Progenitor cell of endocrine pancreas (in vitro differentiated cells): ENCODE measurements at regions not wholly inside any gene's neighbourhood (a gene's known extent, or its start where the extent isn't known, plus 50 kb on each side); places are given as distances from the start of the nearest gene placed in this dataset.

ENCODE experiments used
- DNase-seq: peaks from one replicate; pipeline ENCODE4 v3.0.0; 2021; ENCODE audit warnings: low spot score; ENCODE audit not compliant: unreplicated experiment
- H3K27ac Mint-ChIP-seq: 2 replicates; pipeline ENCODE4 v1.8.0; 2021; ENCODE audit warnings: mild to moderate bottlenecking, moderate library complexity, mixed read lengths
- H3K27me3 Mint-ChIP-seq: 2 replicates; pipeline ENCODE4 v1.8.0; 2021; ENCODE audit warnings: mixed read lengths
- H3K36me3 Mint-ChIP-seq: 2 replicates; pipeline ENCODE4 v1.8.0; 2022; ENCODE audit warnings: mixed read lengths; ENCODE audit not compliant: insufficient read depth
- H3K4me1 Mint-ChIP-seq: 2 replicates; pipeline ENCODE4 v1.8.0; 2021; ENCODE audit warnings: low read depth, mixed read lengths
- H3K4me3 Mint-ChIP-seq: 2 replicates; pipeline ENCODE4 v1.8.0; 2021; ENCODE audit warnings: low read depth, mild to moderate bottlenecking, moderate library complexity, mixed read lengths
- H3K9me3 Mint-ChIP-seq: 2 replicates; pipeline ENCODE4 v1.8.0; 2021; ENCODE audit warnings: low read depth, mixed read lengths
- TF ChIP-seq, protein P1 (sequence below): fragments of 200-600 bp; sonication (generic); IDR thresholded peaks from one replicate; pipeline ENCODE4 v1.5.0; 2021; ENCODE audit warnings: antibody characterized with exemption, mild to moderate bottlenecking; ENCODE audit not compliant: unreplicated experiment

DNA sequence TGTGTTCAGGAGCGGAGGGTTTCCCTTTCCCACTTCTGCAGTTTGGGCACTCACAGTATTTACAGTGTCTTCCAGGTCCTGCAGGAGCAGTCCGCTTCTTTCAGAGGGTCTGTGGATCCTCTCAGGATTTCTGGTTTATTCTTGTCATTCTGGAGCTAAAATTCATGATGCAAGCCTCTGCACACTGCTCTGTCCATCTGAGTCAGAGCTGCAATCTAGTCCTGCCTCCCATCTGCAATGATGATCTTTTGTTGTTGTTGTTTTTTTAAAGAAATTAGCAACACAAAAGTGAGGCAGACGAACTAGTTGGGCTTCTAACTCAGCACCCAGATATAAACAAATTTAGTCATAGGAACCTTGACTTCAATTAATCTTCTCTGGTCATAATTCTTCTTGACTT lies 86.5 kb downstream of the DLEU7 start:
- Mint-ChIP-seq H3K4me3 (no peak overlapping the region), H3K27ac (no peak overlapping the region), H3K36me3 (peaks cover 3% of the 10 kb centered on the region), H3K9me3 (peaks cover 30% of the 10 kb centered on the region), H3K4me1 (no peaks in the 10 kb centered on the region), H3K27me3 (peaks cover 3% of the 10 kb centered on the region)
- DNase-seq: no peak
- TF ChIP-seq, protein P1, sequence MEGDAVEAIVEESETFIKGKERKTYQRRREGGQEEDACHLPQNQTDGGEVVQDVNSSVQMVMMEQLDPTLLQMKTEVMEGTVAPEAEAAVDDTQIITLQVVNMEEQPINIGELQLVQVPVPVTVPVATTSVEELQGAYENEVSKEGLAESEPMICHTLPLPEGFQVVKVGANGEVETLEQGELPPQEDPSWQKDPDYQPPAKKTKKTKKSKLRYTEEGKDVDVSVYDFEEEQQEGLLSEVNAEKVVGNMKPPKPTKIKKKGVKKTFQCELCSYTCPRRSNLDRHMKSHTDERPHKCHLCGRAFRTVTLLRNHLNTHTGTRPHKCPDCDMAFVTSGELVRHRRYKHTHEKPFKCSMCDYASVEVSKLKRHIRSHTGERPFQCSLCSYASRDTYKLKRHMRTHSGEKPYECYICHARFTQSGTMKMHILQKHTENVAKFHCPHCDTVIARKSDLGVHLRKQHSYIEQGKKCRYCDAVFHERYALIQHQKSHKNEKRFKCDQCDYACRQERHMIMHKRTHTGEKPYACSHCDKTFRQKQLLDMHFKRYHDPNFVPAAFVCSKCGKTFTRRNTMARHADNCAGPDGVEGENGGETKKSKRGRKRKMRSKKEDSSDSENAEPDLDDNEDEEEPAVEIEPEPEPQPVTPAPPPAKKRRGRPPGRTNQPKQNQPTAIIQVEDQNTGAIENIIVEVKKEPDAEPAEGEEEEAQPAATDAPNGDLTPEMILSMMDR: no peak

DNA sequence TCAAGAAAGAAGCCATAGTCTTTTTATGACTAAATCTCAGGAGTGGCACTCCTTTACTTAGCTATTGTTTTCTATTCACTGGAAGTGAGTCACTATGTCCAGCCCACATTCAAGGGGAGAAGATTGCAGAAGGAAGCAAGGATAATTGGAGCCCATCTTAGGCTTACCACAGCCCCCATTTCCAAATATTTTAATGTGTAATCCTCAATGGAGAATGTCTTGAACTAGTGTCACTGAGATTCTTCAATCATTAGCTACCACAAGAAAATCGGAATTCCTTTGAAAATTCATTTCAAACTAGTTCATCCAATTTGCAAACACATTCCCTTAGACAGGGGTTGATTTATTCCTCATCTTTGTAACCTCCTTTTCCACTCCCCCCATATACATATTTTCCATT lies 84.7 kb downstream of the DLEU7 start:
- H3K27ac Mint-ChIP-seq: no peak overlapping the region

DNA sequence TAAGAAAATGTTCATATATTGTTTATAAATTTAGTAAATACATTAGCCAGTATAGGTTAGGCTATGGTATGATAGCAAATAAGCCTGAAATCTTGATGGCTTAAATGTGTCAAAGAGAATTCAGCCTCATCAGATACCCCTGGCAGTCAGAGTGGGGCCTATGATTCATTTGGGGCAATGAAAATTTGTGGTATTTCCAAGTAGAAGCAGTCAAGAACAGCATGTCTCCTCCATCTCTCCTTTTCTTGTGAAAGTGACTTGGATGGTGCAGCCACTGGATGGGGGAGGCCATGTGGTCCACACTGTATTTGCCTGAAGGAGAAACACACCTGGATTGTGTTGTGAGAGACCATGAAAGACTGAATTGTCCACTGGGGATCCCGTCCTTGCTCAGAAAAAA lies 82.7 kb downstream of the DLEU7 start:
- no peaks in the 10 kb centered on the region for H3K4me1 Mint-ChIP-seq
- no peaks in the 10 kb centered on the region for H3K36me3 Mint-ChIP-seq
- TF ChIP-seq, protein P1: no peak
- H3K27me3 Mint-ChIP-seq: peaks cover 16% of the 10 kb centered on the region
- DNase-seq: no peak
- H3K4me3 Mint-ChIP-seq: no peak overlapping the region
- H3K27ac Mint-ChIP-seq: no peak overlapping the region
- peaks cover 6% of the 10 kb centered on the region for H3K9me3 Mint-ChIP-seq

More for the DNA sequence above, 84.7 kb downstream of the DLEU7 start:
- H3K27me3 Mint-ChIP-seq: peaks cover 13% of the 10 kb centered on the region
- peaks cover 1% of the 10 kb centered on the region for H3K36me3 Mint-ChIP-seq
- TF ChIP-seq, protein P1: no peak
- peaks cover 25% of the 10 kb centered on the region for H3K9me3 Mint-ChIP-seq
- H3K4me1 Mint-ChIP-seq: no peaks in the 10 kb centered on the region
- H3K4me3 Mint-ChIP-seq: no peak overlapping the region
- no peak for DNase-seq

DNA sequence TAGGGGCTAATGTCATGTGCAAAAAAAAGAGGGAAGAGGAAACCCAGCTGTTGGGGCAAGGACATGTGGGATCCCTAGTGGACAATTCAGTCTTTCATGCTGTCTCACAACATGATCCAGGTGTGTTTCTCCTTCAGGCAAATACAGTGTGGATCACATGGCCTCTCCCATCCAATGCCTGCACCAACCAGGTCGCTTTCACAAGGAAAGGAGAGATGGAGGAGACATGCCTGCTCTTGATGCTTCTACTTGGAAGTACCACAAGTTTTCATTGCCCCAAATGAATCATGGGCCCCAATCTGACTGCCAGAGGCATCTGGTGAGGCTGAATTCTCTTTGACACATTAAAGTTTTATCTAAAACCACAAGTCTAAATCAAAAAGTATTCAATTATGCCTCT lies 82.1 kb downstream of the DLEU7 start:
- Mint-ChIP-seq H3K36me3 (no peaks in the 10 kb centered on the region), H3K27ac (no peak overlapping the region), H3K27me3 (peaks cover 19% of the 10 kb centered on the region), H3K4me3 (no peak overlapping the region), H3K4me1 (no peaks in the 10 kb centered on the region), H3K9me3 (peaks cover 3% of the 10 kb centered on the region)
- TF ChIP-seq, protein P1: no peak
- no peak for DNase-seq

DNA sequence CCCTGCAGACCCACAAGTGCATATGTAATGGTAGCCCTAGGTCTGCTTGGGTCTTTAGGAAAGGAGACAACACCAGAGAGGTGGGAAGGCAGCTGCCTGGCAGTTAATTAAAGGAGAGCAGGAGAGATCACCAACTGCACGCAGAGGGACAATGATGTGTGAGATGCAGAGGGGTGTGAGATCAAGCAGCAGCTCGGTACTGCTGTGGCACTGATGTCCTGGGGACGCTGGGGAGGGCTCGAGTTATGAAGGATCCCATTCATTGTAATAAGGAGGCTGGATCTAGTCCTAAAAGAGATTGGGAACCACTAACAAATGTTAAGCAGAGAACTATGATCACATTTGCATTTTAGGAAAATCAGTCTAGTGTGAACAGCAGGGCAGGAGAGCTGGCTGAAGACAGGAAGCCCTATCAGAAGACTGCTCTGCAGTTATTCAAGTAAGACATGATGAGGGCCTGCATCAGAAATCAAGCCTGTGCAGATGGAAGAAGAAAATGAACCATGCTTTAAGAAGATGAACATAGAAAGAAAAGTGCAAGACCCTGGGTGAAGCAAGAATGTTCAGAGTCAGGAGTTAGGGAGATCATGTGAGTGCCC lies 80.4 kb downstream of the DLEU7 start:
- no peak for DNase-seq
- Mint-ChIP-seq H3K4me1 (no peaks in the 10 kb centered on the region), H3K9me3 (no peaks in the 10 kb centered on the region), H3K27ac (no peak overlapping the region), H3K36me3 (no peaks in the 10 kb centered on the region), H3K4me3 (no peak overlapping the region), H3K27me3 (peaks cover 23% of the 10 kb centered on the region)
- TF ChIP-seq, protein P1: no peak
